ENCODE measurements at regions not wholly inside any gene's neighbourhood (a gene's known extent, or its start where the extent isn't known, plus 50 kb on each side); places are given as distances from the start of the nearest gene placed in this dataset.

- no peaks in the 10 kb centered on the region for H3K9me3 Mint-ChIP-seq
- no peak for ATAC-seq (ENCODE audit: low read depth)
- DNase-seq (ENCODE audit: low spot score in 2 of 2) = no peak
- H3K4me1 Mint-ChIP-seq = no peaks in the 10 kb centered on the region
- peaks cover 6% of the 10 kb centered on the region for H3K27me3 Mint-ChIP-seq
- H3K27ac Mint-ChIP-seq = no peak overlapping the region
- no peak overlapping the region for H3K4me3 Mint-ChIP-seq
- H3K36me3 Mint-ChIP-seq = no peaks in the 10 kb centered on the region
These were observed 135.7 kb upstream of the ZNF648 start for GRCh38 chr1:182196897-182197870.

- Mint-ChIP-seq H3K27ac (no peak overlapping the region), H3K27me3 (peaks cover 10% of the 10 kb centered on the region), H3K9me3 (no peaks in the 10 kb centered on the region), H3K36me3 (no peaks in the 10 kb centered on the region), H3K4me3 (no peak overlapping the region), H3K4me1 (no peaks in the 10 kb centered on the region)
- DNase-seq (ENCODE audit: low spot score in 2 of 2) = no peak
- no peak for ATAC-seq (ENCODE audit: low read depth)
These were observed 134.2 kb upstream of the ZNF648 start for GRCh38 chr1:182195733-182196132.

- ATAC-seq (ENCODE audit: low read depth) (no peak), DNase-seq (ENCODE audit: low spot score in 2 of 2) (no peak)
- peaks cover 8% of the 10 kb centered on the region for H3K27me3 Mint-ChIP-seq
- H3K36me3 Mint-ChIP-seq = no peaks in the 10 kb centered on the region
- no peaks in the 10 kb centered on the region for H3K9me3 Mint-ChIP-seq
- no peak overlapping the region for H3K4me3 Mint-ChIP-seq
- H3K4me1 Mint-ChIP-seq = no peaks in the 10 kb centered on the region
- H3K27ac Mint-ChIP-seq = no peak overlapping the region
These were observed 132.5 kb upstream of the ZNF648 start for GRCh38 chr1:182193908-182194550.

GRCh38 chr1:182192966-182193365 is 131.5 kb upstream of the ZNF648 start:
- Mint-ChIP-seq H3K4me1 (no peaks in the 10 kb centered on the region), H3K27ac (no peak overlapping the region), H3K4me3 (no peak overlapping the region), H3K27me3 (peaks cover 8% of the 10 kb centered on the region), H3K36me3 (no peaks in the 10 kb centered on the region), H3K9me3 (no peaks in the 10 kb centered on the region)
- no peak for ATAC-seq (ENCODE audit: low read depth)
- no peak for DNase-seq (ENCODE audit: low spot score in 2 of 2)

GRCh38 chr1:182192215-182192614 is 130.7 kb upstream of the ZNF648 start:
- ATAC-seq (ENCODE audit: low read depth) (no peak), DNase-seq (ENCODE audit: low spot score in 2 of 2) (no peak)
- Mint-ChIP-seq H3K27me3 (peaks cover 8% of the 10 kb centered on the region), H3K4me3 (no peak overlapping the region), H3K27ac (no peak overlapping the region), H3K4me1 (no peaks in the 10 kb centered on the region), H3K9me3 (no peaks in the 10 kb centered on the region), H3K36me3 (no peaks in the 10 kb centered on the region)

GRCh38 chr1:182191381-182192115 is 130.0 kb upstream of the ZNF648 start:
- no peaks in the 10 kb centered on the region for H3K4me1 Mint-ChIP-seq
- H3K4me3 Mint-ChIP-seq = no peak overlapping the region
- H3K9me3 Mint-ChIP-seq = no peaks in the 10 kb centered on the region
- ATAC-seq (ENCODE audit: low read depth) (no peak), DNase-seq (ENCODE audit: low spot score in 2 of 2) (no peak)
- H3K27ac Mint-ChIP-seq = no peak overlapping the region
- H3K36me3 Mint-ChIP-seq = no peaks in the 10 kb centered on the region
- H3K27me3 Mint-ChIP-seq = peaks cover 8% of the 10 kb centered on the region

- Mint-ChIP-seq H3K27me3 (peaks cover 4% of the 10 kb centered on the region), H3K4me1 (no peaks in the 10 kb centered on the region), H3K27ac (no peak overlapping the region), H3K9me3 (no peaks in the 10 kb centered on the region), H3K36me3 (no peaks in the 10 kb centered on the region), H3K4me3 (no peak overlapping the region)
- ATAC-seq (ENCODE audit: low read depth) (no peak), DNase-seq (ENCODE audit: low spot score in 2 of 2) (no peak)
These were observed 128.1 kb upstream of the ZNF648 start for GRCh38 chr1:182189535-182190066.

GRCh38 chr1:182186757-182187146 is 125.2 kb upstream of the ZNF648 start:
- no peak overlapping the region for H3K4me3 Mint-ChIP-seq
- no peaks in the 10 kb centered on the region for H3K4me1 Mint-ChIP-seq
- H3K9me3 Mint-ChIP-seq = peaks cover 2% of the 10 kb centered on the region
- peaks cover 7% of the 10 kb centered on the region for H3K27me3 Mint-ChIP-seq
- ATAC-seq (ENCODE audit: low read depth) (no peak), DNase-seq (ENCODE audit: low spot score in 2 of 2) (no peak)
- H3K27ac Mint-ChIP-seq = no peak overlapping the region
- no peaks in the 10 kb centered on the region for H3K36me3 Mint-ChIP-seq

GRCh38 chr1:182185842-182186756 is 124.6 kb upstream of the ZNF648 start:
- Mint-ChIP-seq H3K27me3 (peaks cover 5% of the 10 kb centered on the region), H3K9me3 (peaks cover 2% of the 10 kb centered on the region), H3K27ac (no peak overlapping the region), H3K4me1 (no peaks in the 10 kb centered on the region), H3K4me3 (no peak overlapping the region), H3K36me3 (no peaks in the 10 kb centered on the region)
- ATAC-seq (ENCODE audit: low read depth) (no peak), DNase-seq (ENCODE audit: low spot score in 2 of 2) (no peak)

GRCh38 chr1:182185136-182185535 is 123.6 kb upstream of the ZNF648 start:
- H3K27me3 Mint-ChIP-seq = peaks cover 7% of the 10 kb centered on the region
- no peak overlapping the region for H3K4me3 Mint-ChIP-seq
- no peak overlapping the region for H3K27ac Mint-ChIP-seq
- ATAC-seq (ENCODE audit: low read depth) (no peak), DNase-seq (ENCODE audit: low spot score in 2 of 2) (no peak)
- H3K36me3 Mint-ChIP-seq = no peaks in the 10 kb centered on the region
- no peaks in the 10 kb centered on the region for H3K4me1 Mint-ChIP-seq
- H3K9me3 Mint-ChIP-seq = peaks cover 2% of the 10 kb centered on the region

- ATAC-seq (ENCODE audit: low read depth) (no peak), DNase-seq (ENCODE audit: low spot score in 2 of 2) (no peak)
- Mint-ChIP-seq H3K4me3 (no peak overlapping the region), H3K9me3 (peaks cover 2% of the 10 kb centered on the region), H3K4me1 (no peaks in the 10 kb centered on the region), H3K27ac (no peak overlapping the region), H3K27me3 (peaks cover 7% of the 10 kb centered on the region), H3K36me3 (no peaks in the 10 kb centered on the region)
These were observed 122.1 kb upstream of the ZNF648 start for GRCh38 chr1:182183606-182184005.

- Mint-ChIP-seq H3K4me1 (no peaks in the 10 kb centered on the region), H3K36me3 (no peaks in the 10 kb centered on the region), H3K9me3 (peaks cover 2% of the 10 kb centered on the region), H3K27me3 (peaks cover 7% of the 10 kb centered on the region), H3K4me3 (no peak overlapping the region), H3K27ac (no peak overlapping the region)
- DNase-seq (ENCODE audit: low spot score in 2 of 2) = no peak
- ATAC-seq (ENCODE audit: low read depth) = no peak
These were observed 120.8 kb upstream of the ZNF648 start for GRCh38 chr1:182182311-182182710.

GRCh38 chr1:182181167-182181572 is 119.7 kb upstream of the ZNF648 start:
- no peak overlapping the region for H3K4me3 Mint-ChIP-seq
- H3K9me3 Mint-ChIP-seq = peaks cover 3% of the 10 kb centered on the region
- H3K4me1 Mint-ChIP-seq = no peaks in the 10 kb centered on the region
- no peaks in the 10 kb centered on the region for H3K36me3 Mint-ChIP-seq
- no peak overlapping the region for H3K27ac Mint-ChIP-seq
- DNase-seq (ENCODE audit: low spot score in 2 of 2) (no peak), ATAC-seq (ENCODE audit: low read depth) (no peak)
- peaks cover 7% of the 10 kb centered on the region for H3K27me3 Mint-ChIP-seq

Data from memory B cell (primary cell).